ENCODE measurements at regions not wholly inside any gene's neighbourhood (a gene's known extent, or its start where the extent isn't known, plus 50 kb on each side); places are given as distances from the start of the nearest gene placed in this dataset.

GRCh38 chr20:12599494-12599893 lies 409.3 kb upstream of the SPTLC3 start:
- Mint-ChIP-seq H3K4me1 (no peaks in the 10 kb centered on the region), H3K27me3 (no peaks in the 10 kb centered on the region), H3K36me3 (no peaks in the 10 kb centered on the region), H3K9me3 (peaks cover 0 to 12% (median 1%) of the 10 kb centered on the region in 11 donors), H3K4me3 (no peak overlapping the region), H3K27ac (no peak overlapping the region)
- CTCF ChIA-PET = no interaction called here
- ATAC-seq = no peak
- Histone ChIP-seq H3K36me3 (ENCODE audit: control insufficient read depth in 2 of 3, insufficient read depth in 3 of 3, low read length in 3 of 3) (no peaks in the 10 kb centered on the region), H3K4me3 (ENCODE audit: low read length) (no peak overlapping the region), H3K27ac (ENCODE audit: low read depth, low read length) (no peak overlapping the region), H3K9me3 (ENCODE audit: control insufficient read depth in 2 of 3, low read length in 3 of 3) (peaks cover 0 to 3% (median 0%) of the 10 kb centered on the region in 3 experiments), H3K4me1 (ENCODE audit: control insufficient read depth in 2 of 2, insufficient read depth in 2 of 2, low read length in 2 of 2) (no peaks in the 10 kb centered on the region), H3K27me3 (ENCODE audit: control insufficient read depth in 2 of 2, insufficient read depth in 2 of 2, low read length in 2 of 2) (peaks cover 0 to 2% of the 10 kb centered on the region in 2 donors)
- intact Hi-C loops (cut with micrococcal nuclease) = no loop called here
- DNase-seq = no peak
- POLR2A ChIA-PET = interaction anchor here (0.7 kb wide), 1 partner anchor 185 kb away, joined by 4 read pairs; no protein-coding TSS in a partner anchor

DNA sequence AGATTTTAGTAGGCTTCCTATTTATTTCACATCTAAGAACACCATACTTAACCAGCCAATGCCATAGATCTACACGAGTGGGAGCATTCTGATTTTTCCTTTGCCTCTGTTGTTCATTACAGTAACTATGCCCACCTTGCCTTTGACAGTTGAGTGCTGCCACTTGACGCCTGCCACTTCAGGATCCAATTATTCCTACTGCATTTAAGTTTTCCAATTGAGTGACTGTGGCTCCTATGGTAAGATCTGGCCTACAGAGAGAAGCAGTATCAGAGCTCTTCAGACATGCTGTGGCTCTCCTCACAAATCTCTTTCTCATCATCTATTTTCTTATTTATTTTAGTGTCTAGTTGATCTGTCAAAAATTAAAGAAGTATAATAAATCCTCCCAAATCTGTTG lies 403.0 kb upstream of the SPTLC3 start:
- Histone ChIP-seq H3K27me3 (ENCODE audit: control insufficient read depth in 2 of 2, insufficient read depth in 2 of 2, low read length in 2 of 2) (no peaks in the 10 kb centered on the region), H3K36me3 (ENCODE audit: control insufficient read depth in 2 of 3, insufficient read depth in 3 of 3, low read length in 3 of 3) (no peaks in the 10 kb centered on the region), H3K27ac (ENCODE audit: low read depth, low read length) (no peak overlapping the region), H3K4me1 (ENCODE audit: control insufficient read depth in 2 of 2, insufficient read depth in 2 of 2, low read length in 2 of 2) (no peaks in the 10 kb centered on the region), H3K4me3 (ENCODE audit: low read length) (no peak overlapping the region), H3K9me3 (ENCODE audit: control insufficient read depth in 2 of 3, low read length in 3 of 3) (no peaks in the 10 kb centered on the region)
- H3K27ac Mint-ChIP-seq = no peak overlapping the region
- no peaks in the 10 kb centered on the region for H3K4me1 Mint-ChIP-seq
- no peaks in the 10 kb centered on the region for H3K27me3 Mint-ChIP-seq
- H3K4me3 Mint-ChIP-seq = no peak overlapping the region
- H3K36me3 Mint-ChIP-seq = no peaks in the 10 kb centered on the region
- no peak for DNase-seq
- ChIA-PET CTCF (no interaction called here), POLR2A (no interaction called here)
- intact Hi-C loops (cut with micrococcal nuclease) = no loop called here
- peaks cover 0 to 12% (median 2%) of the 10 kb centered on the region in 11 donors for H3K9me3 Mint-ChIP-seq
- ATAC-seq = no peak

DNA sequence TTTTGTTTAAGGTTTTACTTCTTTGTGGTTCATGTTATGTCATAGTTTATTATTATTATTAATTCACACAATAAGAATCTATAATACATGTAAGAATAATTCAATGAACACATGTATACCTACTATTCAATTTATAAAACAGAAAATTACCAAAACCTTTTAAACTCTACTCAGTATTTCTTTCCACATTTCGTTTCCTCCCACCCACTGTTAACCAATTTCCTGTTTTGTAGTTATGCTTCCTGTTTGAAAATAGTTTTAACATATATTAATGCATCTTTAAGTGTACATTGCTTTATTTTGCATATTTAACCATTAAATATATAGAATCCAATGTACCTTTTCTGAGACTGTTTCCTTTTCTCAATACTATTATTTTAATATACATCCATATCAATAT lies 397.9 kb upstream of the SPTLC3 start:
- no peak overlapping the region for H3K4me3 ChIP-seq (ENCODE audit: low read length)
- POLR2A ChIA-PET = no interaction called here
- no peaks in the 10 kb centered on the region for H3K27me3 ChIP-seq (ENCODE audit: control insufficient read depth in 2 of 2, insufficient read depth in 2 of 2, low read length in 2 of 2)
- no peak for DNase-seq
- no peak for ATAC-seq
- Mint-ChIP-seq H3K9me3 (peaks cover 0 to 18% (median 4%) of the 10 kb centered on the region in 11 donors), H3K36me3 (no peaks in the 10 kb centered on the region), H3K27me3 (no peaks in the 10 kb centered on the region), H3K4me3 (no peak overlapping the region), H3K4me1 (no peaks in the 10 kb centered on the region), H3K27ac (no peak overlapping the region)
- no peaks in the 10 kb centered on the region for H3K36me3 ChIP-seq (ENCODE audit: control insufficient read depth in 2 of 3, insufficient read depth in 3 of 3, low read length in 3 of 3)
- H3K27ac ChIP-seq (ENCODE audit: low read depth, low read length) = no peak overlapping the region
- no peaks in the 10 kb centered on the region for H3K9me3 ChIP-seq (ENCODE audit: control insufficient read depth in 2 of 3, low read length in 3 of 3)
- CTCF ChIA-PET = no interaction called here
- intact Hi-C loops (cut with micrococcal nuclease) = no loop called here
- no peaks in the 10 kb centered on the region for H3K4me1 ChIP-seq (ENCODE audit: control insufficient read depth in 2 of 2, insufficient read depth in 2 of 2, low read length in 2 of 2)

DNA sequence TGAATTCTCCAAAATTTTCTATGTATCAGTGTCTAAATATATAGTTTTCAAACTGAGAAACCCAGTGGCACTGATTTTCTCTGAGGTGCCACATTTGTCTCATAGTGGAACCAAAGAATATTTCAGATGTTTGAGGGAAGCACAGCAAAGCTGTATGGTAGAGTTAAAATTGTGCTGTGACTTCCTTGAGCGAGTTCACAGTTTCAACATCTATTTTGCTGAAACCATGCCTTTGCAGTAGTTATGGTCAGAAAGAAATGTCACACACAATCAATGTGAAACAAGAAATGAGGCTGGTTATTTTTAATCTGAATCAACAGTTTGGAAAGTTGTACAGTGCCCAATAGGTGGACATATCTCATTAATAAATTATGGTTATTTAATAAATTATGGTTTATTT lies 394.0 kb upstream of the SPTLC3 start:
- H3K9me3 Mint-ChIP-seq = peaks cover 0 to 23% (median 12%) of the 10 kb centered on the region in 11 donors
- ChIA-PET CTCF (no interaction called here), POLR2A (no interaction called here)
- H3K4me3 Mint-ChIP-seq = no peak overlapping the region
- ATAC-seq = no peak
- Histone ChIP-seq H3K4me1 (ENCODE audit: control insufficient read depth in 2 of 2, insufficient read depth in 2 of 2, low read length in 2 of 2) (no peaks in the 10 kb centered on the region), H3K36me3 (ENCODE audit: control insufficient read depth in 2 of 3, insufficient read depth in 3 of 3, low read length in 3 of 3) (no peaks in the 10 kb centered on the region), H3K4me3 (ENCODE audit: low read length) (no peak overlapping the region), H3K27ac (ENCODE audit: low read depth, low read length) (no peak overlapping the region), H3K27me3 (ENCODE audit: control insufficient read depth in 2 of 2, insufficient read depth in 2 of 2, low read length in 2 of 2) (no peaks in the 10 kb centered on the region), H3K9me3 (ENCODE audit: control insufficient read depth in 2 of 3, low read length in 3 of 3) (no peaks in the 10 kb centered on the region)
- H3K36me3 Mint-ChIP-seq = no peaks in the 10 kb centered on the region
- H3K27ac Mint-ChIP-seq = no peak overlapping the region
- intact Hi-C loops (cut with micrococcal nuclease) = no loop called here
- DNase-seq = no peak
- H3K4me1 Mint-ChIP-seq = no peaks in the 10 kb centered on the region
- H3K27me3 Mint-ChIP-seq = no peaks in the 10 kb centered on the region

DNA sequence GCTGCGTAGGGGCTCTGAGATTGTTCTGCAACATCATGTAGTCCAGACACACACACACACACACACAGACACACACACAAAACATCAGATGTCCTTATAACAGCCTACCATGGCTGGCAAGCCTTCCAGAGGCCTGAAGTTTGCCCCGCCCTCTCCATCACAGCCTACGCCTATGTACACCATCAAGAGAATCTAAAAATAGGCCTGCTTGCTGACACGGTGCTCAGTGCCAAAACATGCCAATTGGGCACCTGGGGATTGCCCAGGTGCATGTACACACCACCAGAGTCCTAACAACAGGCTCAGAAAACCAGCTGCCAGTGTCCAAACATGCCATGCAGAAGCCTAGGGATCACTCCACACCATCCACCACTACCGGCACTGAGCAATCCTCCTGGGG lies 391.7 kb upstream of the SPTLC3 start:
- no peak for ATAC-seq
- Histone ChIP-seq H3K27ac (ENCODE audit: low read depth, low read length) (no peak overlapping the region), H3K36me3 (ENCODE audit: control insufficient read depth in 2 of 3, insufficient read depth in 3 of 3, low read length in 3 of 3) (no peaks in the 10 kb centered on the region), H3K27me3 (ENCODE audit: control insufficient read depth in 2 of 2, insufficient read depth in 2 of 2, low read length in 2 of 2) (no peaks in the 10 kb centered on the region), H3K9me3 (ENCODE audit: control insufficient read depth in 2 of 3, low read length in 3 of 3) (no peaks in the 10 kb centered on the region), H3K4me1 (ENCODE audit: control insufficient read depth in 2 of 2, insufficient read depth in 2 of 2, low read length in 2 of 2) (no peaks in the 10 kb centered on the region), H3K4me3 (ENCODE audit: low read length) (no peak overlapping the region)
- POLR2A ChIA-PET = no interaction called here
- no peaks in the 10 kb centered on the region for H3K4me1 Mint-ChIP-seq
- intact Hi-C loops (cut with micrococcal nuclease) = no loop called here
- peaks cover 0 to 25% (median 10%) of the 10 kb centered on the region in 11 donors for H3K9me3 Mint-ChIP-seq
- H3K4me3 Mint-ChIP-seq = no peak overlapping the region
- no peaks in the 10 kb centered on the region for H3K27me3 Mint-ChIP-seq
- no peak for DNase-seq
- CTCF ChIA-PET = no interaction called here
- H3K36me3 Mint-ChIP-seq = no peaks in the 10 kb centered on the region
- no peak overlapping the region for H3K27ac Mint-ChIP-seq

GRCh38 chr20:12623870-12624269 lies 384.9 kb upstream of the SPTLC3 start:
- no peaks in the 10 kb centered on the region for H3K27me3 Mint-ChIP-seq
- ChIA-PET POLR2A (no interaction called here), CTCF (no interaction called here)

GRCh38 chr20:12627485-12627884 lies 381.3 kb upstream of the SPTLC3 start:
- intact Hi-C loops (cut with micrococcal nuclease) = no loop called here
- no peak overlapping the region for H3K27ac Mint-ChIP-seq
- H3K27me3 Mint-ChIP-seq = no peaks in the 10 kb centered on the region
- ATAC-seq = no peak
- peaks cover 0 to 31% (median 3%) of the 10 kb centered on the region in 11 donors for H3K9me3 Mint-ChIP-seq
- Histone ChIP-seq H3K4me1 (ENCODE audit: control insufficient read depth in 2 of 2, insufficient read depth in 2 of 2, low read length in 2 of 2) (no peaks in the 10 kb centered on the region), H3K9me3 (ENCODE audit: control insufficient read depth in 2 of 3, low read length in 3 of 3) (no peaks in the 10 kb centered on the region), H3K36me3 (ENCODE audit: control insufficient read depth in 2 of 3, insufficient read depth in 3 of 3, low read length in 3 of 3) (no peaks in the 10 kb centered on the region), H3K27me3 (ENCODE audit: control insufficient read depth in 2 of 2, insufficient read depth in 2 of 2, low read length in 2 of 2) (no peaks in the 10 kb centered on the region), H3K4me3 (ENCODE audit: low read length) (no peak overlapping the region), H3K27ac (ENCODE audit: low read depth, low read length) (no peak overlapping the region)
- H3K4me1 Mint-ChIP-seq = no peaks in the 10 kb centered on the region
- POLR2A ChIA-PET = no interaction called here
- DNase-seq = no peak
- no peak overlapping the region for H3K4me3 Mint-ChIP-seq
- CTCF ChIA-PET = no interaction called here
- H3K36me3 Mint-ChIP-seq = no peaks in the 10 kb centered on the region

More at GRCh38 chr20:12623870-12624269, 384.9 kb upstream of the SPTLC3 start:
- no peaks in the 10 kb centered on the region for H3K36me3 Mint-ChIP-seq
- DNase-seq (no peak), ATAC-seq (no peak)
- peaks cover 0 to 39% (median 5%) of the 10 kb centered on the region in 11 donors for H3K9me3 Mint-ChIP-seq
- no peaks in the 10 kb centered on the region for H3K4me1 ChIP-seq (ENCODE audit: control insufficient read depth in 2 of 2, insufficient read depth in 2 of 2, low read length in 2 of 2)
- no peaks in the 10 kb centered on the region for H3K36me3 ChIP-seq (ENCODE audit: control insufficient read depth in 2 of 3, insufficient read depth in 3 of 3, low read length in 3 of 3)
- no peaks in the 10 kb centered on the region for H3K9me3 ChIP-seq (ENCODE audit: control insufficient read depth in 2 of 3, low read length in 3 of 3)
- no peaks in the 10 kb centered on the region for H3K27me3 ChIP-seq (ENCODE audit: control insufficient read depth in 2 of 2, insufficient read depth in 2 of 2, low read length in 2 of 2)
- H3K4me3 ChIP-seq (ENCODE audit: low read length) = no peak overlapping the region
- no peak overlapping the region for H3K4me3 Mint-ChIP-seq
- no peaks in the 10 kb centered on the region for H3K4me1 Mint-ChIP-seq
- intact Hi-C loops (cut with micrococcal nuclease) = no loop called here
- H3K27ac Mint-ChIP-seq = no peak overlapping the region
- no peak overlapping the region for H3K27ac ChIP-seq (ENCODE audit: low read depth, low read length)

Measured in naive thymus-derived CD4-positive, alpha-beta T cell (primary cell).